LNCaP clone FGC (cell line): ENCODE measurements at regions not wholly inside any gene's neighbourhood (a gene's known extent, or its start where the extent isn't known, plus 50 kb on each side); places are given as distances from the start of the nearest gene placed in this dataset.

Experiments
- DNase-seq: peaks from one replicate; pipeline ENCODE4 v3.0.0-alpha.2; 2011; ENCODE audit warnings: low read depth
- H3K4me3 ChIP-seq: 2 replicates; pipeline ENCODE4 v1.5.1; 2011; ENCODE audit warnings: mild to moderate bottlenecking, low read depth, low read length, control low read depth
- CTCF ChIP-seq: IDR thresholded peaks from 2 replicates; pipeline ENCODE4 v1.5.1; 2012; ENCODE audit warnings: mild to moderate bottlenecking; ENCODE audit not compliant: control insufficient read depth, insufficient read depth; ENCODE audit errors: extremely low read depth

GRCh38 chrX:102067966-102068723, 57.3 kb upstream of the TCEAL2 start:
- TF ChIP-seq CTCF: peak; percentile 52

GRCh38 chrX:102063445-102064074, 61.9 kb upstream of the TCEAL2 start:
- no peak for TF ChIP-seq CTCF
- DNase-seq: no peak

More at GRCh38 chrX:102067966-102068723, 57.3 kb upstream of the TCEAL2 start:
- no peak overlapping the region for H3K4me3 ChIP-seq
- no peak for DNase-seq

GRCh38 chrX:102044496-102044895, 81.0 kb upstream of the TCEAL2 start:
- DNase-seq: no peak
- no peak overlapping the region for H3K4me3 ChIP-seq
- TF ChIP-seq CTCF: no peak

More at GRCh38 chrX:102063445-102064074, 61.9 kb upstream of the TCEAL2 start:
- no peak overlapping the region for H3K4me3 ChIP-seq

- H3K4me3 ChIP-seq: no peak overlapping the region
- no peak for TF ChIP-seq CTCF
- no peak for DNase-seq
These were observed 82.1 kb upstream of the TCEAL2 start for GRCh38 chrX:102043380-102043779.

GRCh38 chrX:102042372-102043325, 82.8 kb upstream of the TCEAL2 start:
- no peak overlapping the region for H3K4me3 ChIP-seq
- no peak for TF ChIP-seq CTCF
- no peak for DNase-seq

GRCh38 chrX:102029026-102029425, 96.5 kb upstream of the TCEAL2 start:
- H3K4me3 ChIP-seq: no peak overlapping the region
- no peak for DNase-seq
- TF ChIP-seq CTCF: no peak
